ENCODE measurements at regions not wholly inside any gene's neighbourhood (a gene's known extent, or its start where the extent isn't known, plus 50 kb on each side); places are given as distances from the start of the nearest gene placed in this dataset.

GRCh38 chr1:157292809-157293564 lies 154.8 kb upstream of the ETV3 start:
- DNase-seq (ENCODE audit: extremely low spot score), result no peak
- POLR2A ChIA-PET, result no interaction called here

DNA sequence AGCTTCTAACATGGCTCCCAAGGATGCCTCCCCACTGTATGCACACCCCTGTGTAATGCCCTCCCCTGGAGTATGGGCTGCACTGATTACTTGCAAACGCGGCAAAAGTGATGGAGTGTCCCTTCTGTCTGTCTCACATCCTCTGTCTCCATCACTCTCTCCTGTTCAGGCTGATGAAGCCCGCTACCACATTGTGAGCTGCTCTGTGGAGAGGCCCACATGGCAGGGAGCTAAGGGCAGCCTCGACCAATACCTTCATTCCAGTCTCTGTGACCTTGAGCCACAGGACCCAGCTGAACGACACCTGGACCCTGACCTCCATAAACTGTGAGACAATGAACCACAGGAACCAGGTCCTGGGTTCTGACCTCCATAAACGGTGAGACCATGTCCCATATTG lies 154.1 kb upstream of the ETV3 start:
- DNase-seq (ENCODE audit: extremely low spot score), result no peak
- TF ChIP-seq, protein P1, sequence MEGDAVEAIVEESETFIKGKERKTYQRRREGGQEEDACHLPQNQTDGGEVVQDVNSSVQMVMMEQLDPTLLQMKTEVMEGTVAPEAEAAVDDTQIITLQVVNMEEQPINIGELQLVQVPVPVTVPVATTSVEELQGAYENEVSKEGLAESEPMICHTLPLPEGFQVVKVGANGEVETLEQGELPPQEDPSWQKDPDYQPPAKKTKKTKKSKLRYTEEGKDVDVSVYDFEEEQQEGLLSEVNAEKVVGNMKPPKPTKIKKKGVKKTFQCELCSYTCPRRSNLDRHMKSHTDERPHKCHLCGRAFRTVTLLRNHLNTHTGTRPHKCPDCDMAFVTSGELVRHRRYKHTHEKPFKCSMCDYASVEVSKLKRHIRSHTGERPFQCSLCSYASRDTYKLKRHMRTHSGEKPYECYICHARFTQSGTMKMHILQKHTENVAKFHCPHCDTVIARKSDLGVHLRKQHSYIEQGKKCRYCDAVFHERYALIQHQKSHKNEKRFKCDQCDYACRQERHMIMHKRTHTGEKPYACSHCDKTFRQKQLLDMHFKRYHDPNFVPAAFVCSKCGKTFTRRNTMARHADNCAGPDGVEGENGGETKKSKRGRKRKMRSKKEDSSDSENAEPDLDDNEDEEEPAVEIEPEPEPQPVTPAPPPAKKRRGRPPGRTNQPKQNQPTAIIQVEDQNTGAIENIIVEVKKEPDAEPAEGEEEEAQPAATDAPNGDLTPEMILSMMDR (IDR thresholded peaks at IDR 0.05; ENCODE audit: control extremely low read depth, extremely low read depth, low read depth, missing control alignments), result no peak
- ChIA-PET CTCF (no interaction called here), POLR2A (no interaction called here)

More at GRCh38 chr1:157292809-157293564, 154.8 kb upstream of the ETV3 start:
- TF ChIP-seq, protein P1 (IDR thresholded peaks at IDR 0.05; ENCODE audit: control extremely low read depth, extremely low read depth, low read depth, missing control alignments), result no peak
- CTCF ChIA-PET, result no interaction called here

DNA sequence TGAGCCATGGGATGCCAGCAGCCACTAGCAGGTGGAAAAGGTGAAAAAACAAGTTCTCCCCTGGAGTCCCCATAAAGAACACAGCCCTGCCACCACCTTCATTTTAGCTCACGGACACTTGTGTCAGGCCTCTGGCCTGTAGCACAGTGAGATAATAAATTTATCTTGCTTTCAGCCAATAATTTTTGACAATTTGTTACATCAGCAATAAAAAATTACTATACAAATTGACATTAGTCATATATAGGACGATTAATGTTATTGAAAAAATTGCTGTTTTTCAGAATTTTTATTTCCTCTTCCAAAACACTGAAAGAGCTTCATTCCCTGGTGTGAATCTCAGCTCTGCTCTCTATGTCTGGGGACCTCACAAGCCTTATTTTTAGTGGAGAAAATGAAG lies 152.9 kb upstream of the ETV3 start:
- DNase-seq (ENCODE audit: extremely low spot score), result no peak
- CTCF ChIA-PET, result no interaction called here

DNA sequence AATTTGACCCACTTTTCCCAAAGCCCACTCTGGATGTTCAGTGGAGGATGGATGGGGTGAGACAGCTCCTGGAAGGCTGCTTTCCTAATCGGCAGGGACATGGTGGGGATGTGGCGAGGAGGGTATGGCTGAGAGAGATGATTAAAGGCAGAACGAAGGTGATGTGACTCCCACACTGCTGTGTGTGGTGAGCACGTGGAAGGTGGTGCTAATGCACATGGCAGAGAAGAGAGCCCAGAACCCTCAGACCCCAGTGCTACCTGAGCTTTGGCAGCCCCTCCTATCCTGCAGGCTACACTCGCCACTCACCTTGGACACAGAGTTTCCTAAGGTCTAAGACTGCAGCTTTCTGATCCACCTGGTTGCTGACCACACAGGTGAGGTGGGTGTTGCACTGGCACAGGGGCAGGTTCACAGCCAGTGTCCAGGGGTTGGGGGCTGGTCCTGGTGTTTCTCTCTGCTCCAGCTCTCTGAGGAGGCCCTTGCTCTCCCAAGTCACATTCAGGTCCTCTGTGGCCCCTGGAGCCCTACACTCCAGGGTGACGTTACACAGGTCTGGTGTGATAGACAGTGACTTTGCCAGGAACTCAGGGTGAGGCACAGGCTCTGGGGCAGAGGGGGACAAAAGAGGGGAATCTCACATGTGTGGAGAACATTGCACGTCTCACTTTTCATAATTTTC lies 151.4 kb upstream of the ETV3 start:
- ChIA-PET CTCF (interaction anchor here (1.1 to 1.2 kb wide), 2 partner anchors 21 to 194 kb away, joined by 3 to 5 read pairs; no protein-coding TSS in a partner anchor), POLR2A (no interaction called here)
- TF ChIP-seq, protein P1 (IDR thresholded peaks at IDR 0.05; ENCODE audit: control extremely low read depth, extremely low read depth, low read depth, missing control alignments), result no peak
- DNase-seq (ENCODE audit: extremely low spot score), result no peak

More for the DNA sequence above, 152.9 kb upstream of the ETV3 start:
- TF ChIP-seq, protein P1 (IDR thresholded peaks at IDR 0.05; ENCODE audit: control extremely low read depth, extremely low read depth, low read depth, missing control alignments), result no peak
- POLR2A ChIA-PET, result no interaction called here

DNA sequence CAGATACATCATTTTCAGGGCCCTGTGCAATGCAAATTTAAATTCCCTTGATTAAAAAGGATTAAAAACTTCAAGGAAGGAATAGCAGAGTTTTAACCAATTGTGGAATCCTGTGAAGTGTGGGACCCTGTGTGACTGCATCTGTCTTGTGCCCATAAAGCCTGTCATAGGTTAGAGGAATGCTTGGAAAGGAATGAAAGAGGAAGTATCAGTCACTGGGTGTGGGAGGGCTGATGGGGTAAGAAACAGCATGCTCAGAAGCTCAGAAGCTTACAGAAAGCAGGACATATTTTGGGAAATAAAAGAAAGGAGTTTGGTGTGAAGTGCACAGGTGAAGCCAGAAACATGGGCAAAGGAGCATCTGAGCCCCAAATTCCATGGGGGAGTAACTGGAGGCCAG lies 150.8 kb upstream of the ETV3 start:
- POLR2A ChIA-PET, result no interaction called here
- no peak for DNase-seq (ENCODE audit: extremely low spot score)
- TF ChIP-seq, protein P1 (IDR thresholded peaks at IDR 0.05; ENCODE audit: control extremely low read depth, extremely low read depth, low read depth, missing control alignments), result no peak
- CTCF ChIA-PET, result interaction anchor here (1.1 to 1.7 kb wide), 2 partner anchors 19 to 195 kb away, joined by 3 to 4 read pairs; no protein-coding TSS in a partner anchor

DNA sequence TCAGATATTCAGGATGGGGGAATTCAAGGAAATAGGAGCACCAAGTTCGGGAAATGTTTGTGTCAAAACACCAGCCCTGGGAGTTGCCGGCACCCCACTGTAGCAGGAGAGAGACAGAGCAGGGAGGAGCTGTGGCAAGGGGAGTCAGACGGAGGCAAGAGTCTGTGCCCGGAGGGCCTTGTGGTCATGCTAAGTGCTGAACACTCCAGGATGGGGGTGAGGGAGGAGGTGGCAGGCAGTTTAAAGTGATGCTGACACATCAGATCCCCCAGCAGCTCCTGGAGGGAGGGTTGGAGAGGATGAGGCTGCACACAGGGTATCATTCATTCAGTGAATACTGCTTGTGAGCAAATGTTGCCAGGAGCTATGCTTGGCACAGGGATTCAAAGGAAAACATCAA lies 150.3 kb upstream of the ETV3 start:
- ChIA-PET POLR2A (no interaction called here), CTCF (interaction anchor here (1.1 to 1.7 kb wide), 2 partner anchors 19 to 195 kb away, joined by 3 to 4 read pairs; no protein-coding TSS in a partner anchor)
- TF ChIP-seq, protein P1 (IDR thresholded peaks at IDR 0.05; ENCODE audit: control extremely low read depth, extremely low read depth, low read depth, missing control alignments), result no peak
- DNase-seq (ENCODE audit: extremely low spot score), result no peak

Measured in GM10248 (cell line).